GM19035 (cell line): ENCODE measurements at regions not wholly inside any gene's neighbourhood (a gene's known extent, or its start where the extent isn't known, plus 50 kb on each side); places are given as distances from the start of the nearest gene placed in this dataset.
"Not testable (repeated sequence)": the region's sequence is repeated elsewhere in the genome, so short reads cannot be mapped to it uniquely, and the experiment has no call there.

Source experiments
- ATAC-seq: cut with Tn5 transposase; IDR thresholded peaks from one replicate; pipeline ENCODE4 v1.9.1; 2021; ENCODE audit not compliant: unreplicated experiment

- ATAC-seq: no peak
Observed at GRCh38 chr2:228533156-228533555, 351.7 kb upstream of the SPHKAP start.

GRCh38 chr2:228532233-228532632, 350.7 kb upstream of the SPHKAP start:
- no peak for ATAC-seq

- ATAC-seq: no peak
Observed at GRCh38 chr2:228527197-228527881, 345.9 kb upstream of the SPHKAP start.

- no peak for ATAC-seq
Observed at GRCh38 chr2:228526687-228527086, 345.2 kb upstream of the SPHKAP start.

GRCh38 chr2:228522977-228523376, 341.5 kb upstream of the SPHKAP start:
- no peak for ATAC-seq

GRCh38 chr2:228522276-228522675, 340.8 kb upstream of the SPHKAP start:
- ATAC-seq: no peak

GRCh38 chr2:228519561-228519960, 338.1 kb upstream of the SPHKAP start:
- no peak for ATAC-seq

GRCh38 chr2:228516019-228516418, 334.5 kb upstream of the SPHKAP start:
- ATAC-seq: no peak

- not testable (repeated sequence) for ATAC-seq
Observed at GRCh38 chr2:228513480-228513879, 332.0 kb upstream of the SPHKAP start.

GRCh38 chr2:228509021-228509420, 327.5 kb upstream of the SPHKAP start:
- no peak for ATAC-seq

- no peak for ATAC-seq
Observed at GRCh38 chr2:228507870-228508269, 326.4 kb upstream of the SPHKAP start.

- no peak for ATAC-seq
Observed at GRCh38 chr2:228507231-228507824, 325.8 kb upstream of the SPHKAP start.

GRCh38 chr2:228503731-228504130, 322.2 kb upstream of the SPHKAP start:
- ATAC-seq: no peak

- ATAC-seq: no peak
Observed at GRCh38 chr2:228493852-228494251, 312.4 kb upstream of the SPHKAP start.

GRCh38 chr2:228479014-228479413, 297.5 kb upstream of the SPHKAP start:
- no peak for ATAC-seq

- ATAC-seq: no peak
Observed at GRCh38 chr2:228474466-228474865, 293.0 kb upstream of the SPHKAP start.

- no peak for ATAC-seq
Observed at GRCh38 chr2:228469721-228470120, 288.2 kb upstream of the SPHKAP start.

- no peak for ATAC-seq
Observed at GRCh38 chr2:228466851-228467250, 285.4 kb upstream of the SPHKAP start.

GRCh38 chr2:228465408-228465807, 283.9 kb upstream of the SPHKAP start:
- no peak for ATAC-seq

- no peak for ATAC-seq
Observed at GRCh38 chr2:228458364-228458763, 276.9 kb upstream of the SPHKAP start.

GRCh38 chr2:228447266-228447915, 265.9 kb upstream of the SPHKAP start:
- ATAC-seq: no peak

- ATAC-seq: no peak
Observed at GRCh38 chr2:228446734-228447133, 265.2 kb upstream of the SPHKAP start.
